GM06990 (cell line): ENCODE measurements at regions not wholly inside any gene's neighbourhood (a gene's known extent, or its start where the extent isn't known, plus 50 kb on each side); places are given as distances from the start of the nearest gene placed in this dataset.

ENCODE experiments used
- DNase-seq: peaks from one replicate; pipeline ENCODE4 v3.0.0-alpha.2; 2011; ENCODE audit not compliant: insufficient read length; ENCODE audit errors: extremely low read depth
- H3K27me3 ChIP-seq: replicated peaks from 2 replicates; pipeline ENCODE4 v1.6.0; 2011; ENCODE audit warnings: low read length; ENCODE audit not compliant: control insufficient read depth, insufficient read depth
- H3K36me3 ChIP-seq: 2 replicates; pipeline ENCODE4 v1.5.1; 2011; ENCODE audit warnings: low read length; ENCODE audit not compliant: control insufficient read depth, insufficient read depth
- H3K4me3 ChIP-seq: replicated peaks from 2 replicates; pipeline ENCODE4 v1.5.1; 2011; ENCODE audit warnings: low read depth, mild to moderate bottlenecking, control low read depth, low read length
- CTCF ChIP-seq: IDR thresholded peaks from 2 replicates; pipeline ENCODE4 v1.5.1; 2011; ENCODE audit warnings: low read length, control low read depth, mild to moderate bottlenecking, inconsistent platforms; ENCODE audit not compliant: insufficient read depth, poor library complexity, severe bottlenecking

GRCh38 chr16:80120899-80121521 lies 419.8 kb upstream of the DYNLRB2 start:
- no peak for TF ChIP-seq CTCF
- Histone ChIP-seq H3K36me3 (no peaks in the 10 kb centered on the region), H3K27me3 (no peaks in the 10 kb centered on the region; the same call in 1 of the 2 replicates), H3K4me3 (no peak overlapping the region)
- DNase-seq, result no peak

- DNase-seq, result no peak
- Histone ChIP-seq H3K36me3 (no peaks in the 10 kb centered on the region), H3K27me3 (no peaks in the 10 kb centered on the region; the same call in 1 of the 2 replicates), H3K4me3 (no peak overlapping the region)
- no peak for TF ChIP-seq CTCF
Observed at GRCh38 chr16:80117556-80118130, 423.1 kb upstream of the DYNLRB2 start.

- H3K36me3 ChIP-seq, result no peaks in the 10 kb centered on the region
- no peak for DNase-seq
- H3K27me3 ChIP-seq, result no peaks in the 10 kb centered on the region; the same call in 1 of the 2 replicates
- no peak for TF ChIP-seq CTCF
- H3K4me3 ChIP-seq, result no peak overlapping the region
Observed at GRCh38 chr16:80116711-80117110, 424.1 kb upstream of the DYNLRB2 start.

- TF ChIP-seq CTCF, result no peak
- Histone ChIP-seq H3K27me3 (peaks cover 1% of the 10 kb centered on the region; the same call in 1 of the 2 replicates), H3K4me3 (no peak overlapping the region), H3K36me3 (no peaks in the 10 kb centered on the region)
- DNase-seq, result no peak
Observed at GRCh38 chr16:80114699-80115098, 426.1 kb upstream of the DYNLRB2 start.

- DNase-seq, result no peak
- H3K36me3 ChIP-seq, result no peaks in the 10 kb centered on the region
- peaks cover 1% of the 10 kb centered on the region; the same call in 1 of the 2 replicates for H3K27me3 ChIP-seq
- no peak for TF ChIP-seq CTCF
- H3K4me3 ChIP-seq, result no peak overlapping the region
Observed at GRCh38 chr16:80113873-80114574, 426.8 kb upstream of the DYNLRB2 start.
